ENCODE measurements at regions not wholly inside any gene's neighbourhood (a gene's known extent, or its start where the extent isn't known, plus 50 kb on each side); places are given as distances from the start of the nearest gene placed in this dataset.

GRCh38 chr5:136890431-136891148 lies 525.2 kb upstream of the TRPC7 start:
- no TSS peak for BruUV-seq (replicated peaks)
- H3K36me3 Mint-ChIP-seq (ENCODE audit: insufficient read depth, unreplicated experiment): no peaks in the 10 kb centered on the region
- no peaks in the 10 kb centered on the region for H3K9me3 Mint-ChIP-seq (ENCODE audit: unreplicated experiment)
- Histone ChIP-seq H3K4me3 (ENCODE audit: low read depth, low read length) (no peak overlapping the region), H3K4me1 (no peaks in the 10 kb centered on the region), H3K9me3 (no peaks in the 10 kb centered on the region), H3K27me3 (replicated peaks; ENCODE audit: control insufficient read depth, insufficient read depth, low read length) (no peaks in the 10 kb centered on the region; the same call in 1 of the 2 replicates), H3K36me3 (ENCODE audit: control insufficient read depth, insufficient read depth, low read length) (no peaks in the 10 kb centered on the region)
- H3K4me1 Mint-ChIP-seq (ENCODE audit: low read depth, unreplicated experiment): no peaks in the 10 kb centered on the region
- ChIA-PET CTCF (no interaction called here), POLR2A (no interaction called here)
- no peak for TF ChIP-seq CTCF (IDR thresholded peaks at IDR 0.05; ENCODE audit: insufficient read depth in 1 of 2, low read depth in 1 of 2, low read length in 1 of 2, severe bottlenecking in 1 of 2, unreplicated experiment in 1 of 2)
- no peak for DNase-seq
- peaks cover 16% of the 10 kb centered on the region for H3K27me3 Mint-ChIP-seq (ENCODE audit: insufficient read depth, unreplicated experiment)
- intact Hi-C loops (cut with micrococcal nuclease; ENCODE audit: unreplicated experiment): no loop called here
- H3K4me3 Mint-ChIP-seq (ENCODE audit: unreplicated experiment): no peak overlapping the region
- no peak overlapping the region for H3K27ac Mint-ChIP-seq (ENCODE audit: unreplicated experiment)

GRCh38 chr5:136886608-136887007 lies 521.3 kb upstream of the TRPC7 start:
- ChIA-PET CTCF (no interaction called here), POLR2A (no interaction called here)
- H3K36me3 ChIP-seq (ENCODE audit: control insufficient read depth, insufficient read depth, low read length): no peaks in the 10 kb centered on the region
- Mint-ChIP-seq H3K27me3 (ENCODE audit: insufficient read depth, unreplicated experiment) (peaks cover 13% of the 10 kb centered on the region), H3K27ac (ENCODE audit: unreplicated experiment) (no peak overlapping the region), H3K4me1 (ENCODE audit: low read depth, unreplicated experiment) (no peaks in the 10 kb centered on the region), H3K4me3 (ENCODE audit: unreplicated experiment) (no peak overlapping the region), H3K9me3 (ENCODE audit: unreplicated experiment) (peaks cover 8% of the 10 kb centered on the region), H3K36me3 (ENCODE audit: insufficient read depth, unreplicated experiment) (no peaks in the 10 kb centered on the region)
- H3K27me3 ChIP-seq (replicated peaks; ENCODE audit: control insufficient read depth, insufficient read depth, low read length): no peaks in the 10 kb centered on the region; the same call in 1 of the 2 replicates
- DNase-seq: no peak
- no peak overlapping the region for H3K4me3 ChIP-seq (ENCODE audit: low read depth, low read length)
- TF ChIP-seq CTCF (IDR thresholded peaks at IDR 0.05; ENCODE audit: insufficient read depth in 1 of 2, low read depth in 1 of 2, low read length in 1 of 2, severe bottlenecking in 1 of 2, unreplicated experiment in 1 of 2): no peak
- intact Hi-C loops (cut with micrococcal nuclease; ENCODE audit: unreplicated experiment): no loop called here
- no peaks in the 10 kb centered on the region for H3K9me3 ChIP-seq
- BruUV-seq (replicated peaks): no TSS peak
- H3K4me1 ChIP-seq: no peaks in the 10 kb centered on the region

- Histone ChIP-seq H3K27me3 (replicated peaks; ENCODE audit: control insufficient read depth, insufficient read depth, low read length) (no peaks in the 10 kb centered on the region; the same call in none of the 2 replicates), H3K4me1 (no peaks in the 10 kb centered on the region), H3K9me3 (no peaks in the 10 kb centered on the region), H3K36me3 (ENCODE audit: control insufficient read depth, insufficient read depth, low read length) (no peaks in the 10 kb centered on the region), H3K4me3 (ENCODE audit: low read depth, low read length) (no peak overlapping the region)
- Mint-ChIP-seq H3K27ac (ENCODE audit: unreplicated experiment) (no peak overlapping the region), H3K9me3 (ENCODE audit: unreplicated experiment) (no peaks in the 10 kb centered on the region), H3K36me3 (ENCODE audit: insufficient read depth, unreplicated experiment) (no peaks in the 10 kb centered on the region), H3K4me3 (ENCODE audit: unreplicated experiment) (no peak overlapping the region), H3K27me3 (ENCODE audit: insufficient read depth, unreplicated experiment) (peaks cover 15% of the 10 kb centered on the region), H3K4me1 (ENCODE audit: low read depth, unreplicated experiment) (no peaks in the 10 kb centered on the region)
- intact Hi-C loops (cut with micrococcal nuclease; ENCODE audit: unreplicated experiment): no loop called here
- no peak for DNase-seq
- BruUV-seq (replicated peaks): no TSS peak
- TF ChIP-seq CTCF (IDR thresholded peaks at IDR 0.05; ENCODE audit: insufficient read depth in 1 of 2, low read depth in 1 of 2, low read length in 1 of 2, severe bottlenecking in 1 of 2, unreplicated experiment in 1 of 2): no peak
- CTCF ChIA-PET: no interaction called here
- POLR2A ChIA-PET: no interaction called here
These were observed 499.6 kb upstream of the TRPC7 start for GRCh38 chr5:136864960-136865359.

Measured in Caco-2 (cell line).